Prostate gland (tissue), 2 donors: ENCODE measurements at regions not wholly inside any gene's neighbourhood (a gene's known extent, or its start where the extent isn't known, plus 50 kb on each side); places are given as distances from the start of the nearest gene placed in this dataset.

Source experiments
- CTCF ChIP-seq, 4 experiments: fragments of 200-600 bp in 2 of 4; fragments of 450-650 bp in 2 of 4; sonication (generic) in 2 of 4; IDR thresholded peaks; 1 replicate in 3 of 4; 2 replicates in 1 of 4; pipeline ENCODE4 v1.5.1; 2016 to 2019; ENCODE audit warnings: antibody characterized with exemption in 4 of 4, mild to moderate bottlenecking in 2 of 4, moderate library complexity in 2 of 4
- POLR2A ChIP-seq: fragments of 450-650 bp; IDR thresholded peaks from one replicate; pipeline ENCODE4 v1.6.1; 2016; ENCODE audit warnings: antibody characterized with exemption, mild to moderate bottlenecking
- POLR2AphosphoS5 ChIP-seq: sonication (generic); formaldehyde crosslinking; IDR thresholded peaks from one replicate; pipeline ENCODE4 v1.6.1; 2017; ENCODE audit warnings: antibody characterized with exemption

- no peak for TF ChIP-seq CTCF (IDR thresholded peaks at IDR 0.05)
- TF ChIP-seq POLR2AphosphoS5 = no peak
- TF ChIP-seq POLR2A = no peak
These were observed 507.4 kb upstream of the FAT3 start for GRCh38 chr11:91717169-91717568.
